ENCODE measurements at regions not wholly inside any gene's neighbourhood (a gene's known extent, or its start where the extent isn't known, plus 50 kb on each side); places are given as distances from the start of the nearest gene placed in this dataset.

DNA sequence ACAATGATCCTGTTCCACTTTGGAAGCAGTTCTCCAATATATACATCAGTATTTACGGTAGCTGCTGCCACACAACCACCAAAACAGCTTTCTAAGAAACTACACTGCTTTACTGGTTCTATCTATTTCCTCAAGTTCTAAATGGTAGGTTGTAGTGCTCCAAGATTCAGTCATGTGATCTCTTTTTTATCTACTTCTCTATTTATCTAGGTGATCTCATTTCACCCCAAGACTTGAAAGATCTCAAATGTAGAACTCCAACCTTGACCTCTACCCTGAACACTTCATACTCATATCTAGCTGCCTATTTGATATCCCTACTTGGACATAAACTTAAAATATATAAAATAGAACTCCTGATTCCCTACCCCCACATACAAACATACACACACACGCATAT lies 133.9 kb upstream of the RAP1B start:
- TF ChIP-seq, protein P1, sequence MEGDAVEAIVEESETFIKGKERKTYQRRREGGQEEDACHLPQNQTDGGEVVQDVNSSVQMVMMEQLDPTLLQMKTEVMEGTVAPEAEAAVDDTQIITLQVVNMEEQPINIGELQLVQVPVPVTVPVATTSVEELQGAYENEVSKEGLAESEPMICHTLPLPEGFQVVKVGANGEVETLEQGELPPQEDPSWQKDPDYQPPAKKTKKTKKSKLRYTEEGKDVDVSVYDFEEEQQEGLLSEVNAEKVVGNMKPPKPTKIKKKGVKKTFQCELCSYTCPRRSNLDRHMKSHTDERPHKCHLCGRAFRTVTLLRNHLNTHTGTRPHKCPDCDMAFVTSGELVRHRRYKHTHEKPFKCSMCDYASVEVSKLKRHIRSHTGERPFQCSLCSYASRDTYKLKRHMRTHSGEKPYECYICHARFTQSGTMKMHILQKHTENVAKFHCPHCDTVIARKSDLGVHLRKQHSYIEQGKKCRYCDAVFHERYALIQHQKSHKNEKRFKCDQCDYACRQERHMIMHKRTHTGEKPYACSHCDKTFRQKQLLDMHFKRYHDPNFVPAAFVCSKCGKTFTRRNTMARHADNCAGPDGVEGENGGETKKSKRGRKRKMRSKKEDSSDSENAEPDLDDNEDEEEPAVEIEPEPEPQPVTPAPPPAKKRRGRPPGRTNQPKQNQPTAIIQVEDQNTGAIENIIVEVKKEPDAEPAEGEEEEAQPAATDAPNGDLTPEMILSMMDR (IDR thresholded peaks at IDR 0.05): no peak
- TF ChIP-seq POLR2A (IDR thresholded peaks at IDR 0.05): no peak

Data from adrenal gland (tissue), 5 donors.